ENCODE measurements at regions not wholly inside any gene's neighbourhood (a gene's known extent, or its start where the extent isn't known, plus 50 kb on each side); places are given as distances from the start of the nearest gene placed in this dataset.
"Not testable (repeated sequence)": the region's sequence is repeated elsewhere in the genome, so short reads cannot be mapped to it uniquely, and the experiment has no call there.

GRCh38 chr4:19583827-19584569, 667.7 kb upstream of the SLIT2 start:
- no peak for DNase-seq (ENCODE audit: insufficient read length, low spot score)
- no peak for TF ChIP-seq POLR2A (IDR thresholded peaks at IDR 0.05; ENCODE audit: low read depth, low read length)
- no peak for FAIRE-seq

- TF ChIP-seq POLR2A (IDR thresholded peaks at IDR 0.05; ENCODE audit: low read depth, low read length): no peak
- DNase-seq (ENCODE audit: insufficient read length, low spot score) (no peak), FAIRE-seq (no peak)
Observed at GRCh38 chr4:19580095-19580494, 671.6 kb upstream of the SLIT2 start.

- FAIRE-seq (no peak), DNase-seq (ENCODE audit: insufficient read length, low spot score) (no peak)
- TF ChIP-seq POLR2A (IDR thresholded peaks at IDR 0.05; ENCODE audit: low read depth, low read length): no peak
Observed at GRCh38 chr4:19579608-19580007, 672.1 kb upstream of the SLIT2 start.

GRCh38 chr4:19577097-19577496, 674.6 kb upstream of the SLIT2 start:
- TF ChIP-seq POLR2A (IDR thresholded peaks at IDR 0.05; ENCODE audit: low read depth, low read length): no peak
- DNase-seq (ENCODE audit: insufficient read length, low spot score) (no peak), FAIRE-seq (no peak)

GRCh38 chr4:19575924-19576323, 675.8 kb upstream of the SLIT2 start:
- TF ChIP-seq POLR2A (IDR thresholded peaks at IDR 0.05; ENCODE audit: low read depth, low read length): no peak
- FAIRE-seq (no peak), DNase-seq (ENCODE audit: insufficient read length, low spot score) (no peak)

- FAIRE-seq: no peak
- no peak for DNase-seq (ENCODE audit: insufficient read length, low spot score)
Observed at GRCh38 chr4:19566041-19566440, 685.7 kb upstream of the SLIT2 start.

GRCh38 chr4:19562456-19562855, 689.2 kb upstream of the SLIT2 start:
- no peak for DNase-seq (ENCODE audit: insufficient read length, low spot score)
- no peak for TF ChIP-seq POLR2A (IDR thresholded peaks at IDR 0.05; ENCODE audit: low read depth, low read length)
- FAIRE-seq: no peak

More at GRCh38 chr4:19566041-19566440, 685.7 kb upstream of the SLIT2 start:
- TF ChIP-seq POLR2A (IDR thresholded peaks at IDR 0.05; ENCODE audit: low read depth, low read length): no peak

GRCh38 chr4:19557161-19557560, 694.5 kb upstream of the SLIT2 start:
- DNase-seq (ENCODE audit: insufficient read length, low spot score): no peak
- TF ChIP-seq POLR2A (IDR thresholded peaks at IDR 0.05; ENCODE audit: low read depth, low read length): no peak
- FAIRE-seq: no peak

GRCh38 chr4:19556276-19556675, 695.4 kb upstream of the SLIT2 start:
- not testable (repeated sequence) for FAIRE-seq; DNase-seq (ENCODE audit: insufficient read length, low spot score)

GRCh38 chr4:19547463-19547862, 704.2 kb upstream of the SLIT2 start:
- no peak for TF ChIP-seq POLR2A (IDR thresholded peaks at IDR 0.05; ENCODE audit: low read depth, low read length)
- FAIRE-seq (no peak), DNase-seq (ENCODE audit: insufficient read length, low spot score) (no peak)

GRCh38 chr4:19544446-19545125, 707.1 kb upstream of the SLIT2 start:
- FAIRE-seq: no peak

GRCh38 chr4:19540859-19541540, 710.7 kb upstream of the SLIT2 start:
- FAIRE-seq: no peak
- TF ChIP-seq POLR2A (IDR thresholded peaks at IDR 0.05; ENCODE audit: low read depth, low read length): no peak
- no peak for DNase-seq (ENCODE audit: insufficient read length, low spot score)

More at GRCh38 chr4:19544446-19545125, 707.1 kb upstream of the SLIT2 start:
- no peak for TF ChIP-seq POLR2A (IDR thresholded peaks at IDR 0.05; ENCODE audit: low read depth, low read length)
- no peak for DNase-seq (ENCODE audit: insufficient read length, low spot score)

- no peak for DNase-seq (ENCODE audit: insufficient read length, low spot score)
- no peak for FAIRE-seq
- no peak for TF ChIP-seq POLR2A (IDR thresholded peaks at IDR 0.05; ENCODE audit: low read depth, low read length)
Observed at GRCh38 chr4:19539201-19539600, 712.5 kb upstream of the SLIT2 start.

- DNase-seq (ENCODE audit: insufficient read length, low spot score) (no peak), FAIRE-seq (no peak)
- no peak for TF ChIP-seq POLR2A (IDR thresholded peaks at IDR 0.05; ENCODE audit: low read depth, low read length)
Observed at GRCh38 chr4:19534159-19534558, 717.5 kb upstream of the SLIT2 start.

All from H54 (cell line).